GM18858 (cell line): ENCODE measurements at regions not wholly inside any gene's neighbourhood (a gene's known extent, or its start where the extent isn't known, plus 50 kb on each side); places are given as distances from the start of the nearest gene placed in this dataset.
"Not testable (repeated sequence)": the region's sequence is repeated elsewhere in the genome, so short reads cannot be mapped to it uniquely, and the experiment has no call there.

ENCODE experiments used
- ATAC-seq: cut with Tn5 transposase; IDR thresholded peaks from one replicate; pipeline ENCODE4 v1.9.1; 2021; ENCODE audit not compliant: unreplicated experiment

DNA sequence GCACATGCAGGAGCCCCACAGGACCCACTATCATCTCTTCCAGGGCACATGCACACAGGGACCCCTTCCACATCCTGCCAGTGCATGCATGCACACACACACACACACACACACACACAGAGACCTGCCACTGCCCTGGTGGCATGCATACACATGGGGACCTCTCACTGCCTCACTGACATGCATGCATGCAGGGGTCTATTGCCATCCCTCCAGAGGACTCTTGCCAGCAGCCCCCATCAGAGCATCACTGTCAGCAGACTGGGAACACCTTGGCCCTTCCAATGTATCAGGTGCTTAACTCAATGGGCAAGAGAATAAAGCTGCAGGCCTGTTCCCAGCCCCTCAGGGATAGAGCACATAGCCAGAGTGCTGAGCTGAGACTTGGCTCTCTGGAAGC, 433.6 kb upstream of the PPP1R2C start:
- no peak for ATAC-seq

DNA sequence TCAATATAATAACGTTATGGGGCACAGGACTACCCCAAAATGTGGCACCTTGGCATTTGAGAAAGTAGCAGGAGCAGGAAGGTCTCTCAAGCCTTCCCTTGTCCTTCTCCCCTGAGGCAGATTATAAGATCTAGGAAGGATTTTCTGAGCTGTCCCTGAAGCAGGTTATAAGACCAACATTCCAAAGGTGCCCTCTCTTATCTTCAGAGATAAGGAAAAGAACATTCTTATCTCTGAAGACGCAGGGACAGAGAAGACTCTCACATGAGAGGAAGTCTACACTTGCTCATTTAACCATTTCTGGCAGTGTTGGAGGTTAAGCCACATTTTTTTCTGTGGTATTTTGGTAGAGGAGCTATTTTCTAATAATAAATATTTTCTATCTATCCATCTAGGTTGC, 437.9 kb upstream of the MAOA start:
- ATAC-seq, result no peak

DNA sequence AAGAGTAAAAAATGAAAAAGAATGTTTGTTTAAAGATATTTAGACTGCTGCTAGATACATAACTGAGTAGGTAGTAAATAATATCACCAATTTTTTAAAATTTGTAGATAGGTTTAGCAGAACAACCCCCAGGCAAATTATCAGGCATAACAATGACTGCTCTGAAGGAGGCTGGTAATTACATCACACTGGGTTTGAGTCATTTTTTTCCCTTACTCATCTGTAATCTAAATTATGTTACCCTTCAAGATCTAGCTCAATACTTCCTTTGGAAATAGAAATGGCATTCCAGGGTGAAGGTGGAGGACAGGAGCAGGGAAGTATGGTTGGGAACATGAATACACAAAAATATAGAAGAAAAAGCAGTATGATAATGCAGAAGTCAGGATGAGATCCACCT, 431.6 kb upstream of the MAOA start:
- no peak for ATAC-seq

DNA sequence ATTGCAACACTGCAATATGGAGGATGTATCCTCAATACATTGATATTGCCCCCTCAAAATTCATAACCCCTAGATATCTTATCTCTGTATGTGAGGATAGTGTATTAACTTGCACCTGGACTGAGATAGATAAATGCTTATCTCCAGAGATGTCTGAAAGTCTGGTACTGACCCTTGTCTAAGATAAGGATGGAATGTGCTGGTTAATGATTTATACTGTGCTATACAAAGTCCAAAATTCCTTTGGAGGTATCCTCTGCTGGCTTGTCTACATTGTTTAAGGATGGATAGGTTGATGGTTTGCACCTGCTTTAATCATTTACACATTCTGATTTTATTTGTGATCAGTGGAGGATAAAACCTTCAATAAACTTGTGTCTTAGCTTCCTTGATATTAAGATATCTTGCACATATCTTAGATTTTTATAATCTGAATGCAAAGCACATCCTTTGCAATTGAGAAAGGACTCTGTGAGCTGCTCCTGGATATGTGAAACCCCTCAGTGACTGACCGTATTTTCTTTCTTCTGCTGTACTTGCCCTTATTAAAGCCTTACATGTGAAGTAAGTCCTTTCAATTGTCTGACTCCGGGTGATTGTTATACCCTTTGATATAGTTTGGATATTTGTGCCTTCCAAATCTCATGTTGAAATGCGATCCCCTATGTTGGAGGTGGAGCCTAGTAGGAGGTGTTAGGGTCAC, 430.3 kb upstream of the MAOA start:
- no peak for ATAC-seq

DNA sequence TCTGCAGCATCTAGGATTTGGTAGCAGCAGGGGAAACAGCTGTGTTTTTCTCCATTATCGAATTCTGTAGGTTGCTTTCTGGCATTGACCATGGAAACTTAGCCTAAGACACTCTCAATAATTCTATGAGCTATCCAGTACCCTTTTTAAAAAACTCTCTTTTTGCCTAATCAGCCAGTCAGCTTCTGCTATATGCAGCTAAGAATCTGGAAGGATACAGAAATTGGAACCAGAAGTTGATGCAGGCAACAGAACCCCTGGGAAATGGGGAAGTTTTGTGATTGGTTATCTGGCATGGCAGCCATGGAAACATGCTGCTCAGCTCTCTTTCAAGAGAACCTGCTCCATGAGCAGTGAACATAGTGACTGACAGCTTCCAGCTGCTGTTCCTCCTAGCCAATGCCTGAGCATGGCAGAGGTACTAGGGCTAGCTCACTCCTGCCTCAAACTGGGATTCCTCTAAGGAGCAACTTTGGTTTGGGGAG, 417.6 kb upstream of the MAOA start:
- no peak for ATAC-seq

DNA sequence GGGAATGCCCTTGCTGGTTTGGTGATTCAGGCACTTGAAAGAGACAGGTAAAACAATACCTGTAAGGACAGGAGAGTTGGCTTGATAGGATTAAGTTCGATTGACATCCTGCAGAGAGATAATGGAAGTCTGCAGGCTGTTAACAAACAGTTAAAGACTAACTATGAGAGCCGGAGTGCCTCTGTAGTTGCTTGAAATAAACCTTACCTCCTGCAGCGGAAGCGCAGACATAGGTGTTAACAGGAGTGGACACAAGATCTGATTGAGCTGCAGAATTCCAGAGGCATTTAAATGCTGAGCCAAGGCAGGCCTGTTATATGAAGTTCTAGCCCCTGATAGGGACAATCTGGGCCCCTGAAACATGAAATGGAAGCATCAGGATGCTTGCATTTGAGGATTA, 416.7 kb upstream of the MAOA start:
- ATAC-seq, result no peak

DNA sequence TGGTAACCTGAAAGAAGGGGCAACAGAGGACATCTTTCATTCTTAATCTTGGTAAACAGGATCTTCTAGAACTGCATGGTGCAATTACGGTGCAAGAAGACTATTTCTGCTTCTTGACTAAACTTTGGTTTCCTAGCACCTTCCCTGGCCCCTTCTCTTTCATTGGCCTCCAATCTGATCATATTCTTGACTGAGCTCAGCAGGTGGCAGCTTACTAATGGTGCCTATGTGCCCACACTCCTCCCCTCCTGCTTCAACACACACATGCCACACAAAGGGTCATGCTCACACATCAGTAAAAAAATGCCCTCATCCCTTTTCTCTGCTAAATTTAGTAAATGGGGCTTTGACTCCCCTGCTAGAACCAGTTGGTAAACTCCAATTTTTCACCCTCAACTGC, 400.5 kb upstream of the MAOA start:
- ATAC-seq, result no peak

DNA sequence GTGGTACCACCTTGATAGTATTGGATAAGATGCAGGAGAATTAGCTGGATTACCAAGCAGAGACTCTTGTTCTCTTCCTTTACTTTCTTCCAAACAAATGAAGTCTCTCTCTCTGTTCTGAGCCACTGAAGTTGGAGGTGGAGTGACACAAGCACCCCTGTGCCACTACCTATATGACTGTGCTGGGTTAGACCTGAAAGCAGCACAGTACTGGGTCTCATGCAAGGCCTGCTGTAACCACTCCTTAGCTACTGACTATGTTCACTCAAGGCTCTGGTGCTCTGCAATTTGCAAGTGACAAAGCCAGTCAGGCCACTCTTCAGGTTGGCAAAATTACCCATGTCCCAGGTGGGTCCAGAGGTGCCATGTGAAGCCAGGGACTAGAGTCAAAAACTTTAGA, 389.6 kb upstream of the MAOA start:
- no peak for ATAC-seq

DNA sequence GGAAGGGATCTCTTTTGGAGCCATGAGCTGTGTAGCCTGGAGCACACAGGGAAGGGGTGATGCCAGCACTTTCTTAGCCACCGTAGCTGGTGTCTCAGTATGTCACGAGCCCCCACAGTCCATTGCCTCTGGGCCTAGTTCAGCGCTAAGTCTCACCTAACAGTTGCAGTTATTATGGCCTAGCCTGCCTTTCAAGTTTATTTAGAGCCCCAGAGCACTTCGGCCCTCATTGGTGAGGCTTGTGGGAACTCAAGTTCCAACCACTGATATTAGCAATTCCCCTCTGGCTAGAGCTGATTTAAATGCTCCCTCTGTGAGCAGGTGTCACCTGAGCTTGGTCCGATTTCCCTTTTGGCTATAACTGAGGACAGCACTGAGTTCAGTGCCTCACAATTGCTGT, 388.4 kb upstream of the MAOA start:
- ATAC-seq, result no peak

DNA sequence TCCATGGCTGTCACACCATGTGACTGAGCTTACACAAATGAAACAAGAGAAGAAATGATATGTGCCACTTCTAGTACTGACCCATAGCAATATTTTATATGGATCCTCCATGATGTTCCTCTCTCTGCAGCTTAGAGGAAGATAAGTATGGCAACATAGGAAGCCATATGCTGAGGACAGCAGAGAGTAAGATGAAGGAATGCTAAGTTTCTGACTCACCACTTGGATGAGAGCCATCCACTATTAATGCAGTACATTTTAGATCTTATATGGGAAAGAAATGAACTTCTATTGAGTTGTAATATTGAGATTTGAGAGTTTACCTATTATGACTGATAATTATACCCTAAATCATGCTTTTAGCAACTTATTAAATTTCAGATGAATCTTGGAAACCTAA, 386.9 kb upstream of the MAOA start:
- ATAC-seq, result no peak

DNA sequence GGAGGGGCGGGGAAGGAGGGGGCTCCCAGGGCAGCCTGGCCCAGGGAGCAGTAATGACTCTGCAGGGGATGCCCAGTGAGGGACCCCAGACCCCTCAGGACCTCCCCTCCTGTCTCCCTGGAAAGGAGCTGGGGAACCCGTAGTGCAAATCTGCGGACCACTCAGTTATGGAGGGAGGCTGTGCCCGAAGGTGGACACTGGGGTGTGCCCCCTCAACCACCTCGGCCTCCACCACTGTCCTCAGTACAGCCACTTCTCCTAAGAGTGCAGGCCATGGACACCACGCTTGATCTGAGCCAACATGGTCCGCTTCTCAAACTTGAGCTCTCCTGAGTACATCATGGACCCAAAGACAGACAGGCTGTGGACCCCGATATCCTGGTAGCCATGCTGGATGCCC, 378.2 kb upstream of the MAOA start:
- no peak for ATAC-seq

DNA sequence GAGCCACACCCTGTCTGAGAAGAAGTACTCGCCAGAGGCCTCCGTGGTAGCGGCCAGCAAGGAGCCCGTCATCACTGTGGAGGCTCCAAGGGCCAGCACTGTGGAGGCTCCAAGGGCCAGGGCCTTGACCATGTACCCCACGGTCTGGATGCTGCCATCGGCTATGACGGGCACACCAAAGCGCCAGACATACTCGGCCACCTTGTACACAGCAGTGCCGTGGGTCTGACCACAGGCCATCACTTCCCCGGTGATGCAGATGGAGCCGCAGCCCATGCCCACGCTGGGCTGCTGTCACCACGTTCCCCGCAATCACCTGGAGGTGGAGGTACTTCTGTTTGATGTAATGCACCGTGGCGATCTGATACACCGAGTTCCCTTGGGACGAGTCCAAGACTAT, 377.7 kb upstream of the MAOA start:
- ATAC-seq, result no peak

DNA sequence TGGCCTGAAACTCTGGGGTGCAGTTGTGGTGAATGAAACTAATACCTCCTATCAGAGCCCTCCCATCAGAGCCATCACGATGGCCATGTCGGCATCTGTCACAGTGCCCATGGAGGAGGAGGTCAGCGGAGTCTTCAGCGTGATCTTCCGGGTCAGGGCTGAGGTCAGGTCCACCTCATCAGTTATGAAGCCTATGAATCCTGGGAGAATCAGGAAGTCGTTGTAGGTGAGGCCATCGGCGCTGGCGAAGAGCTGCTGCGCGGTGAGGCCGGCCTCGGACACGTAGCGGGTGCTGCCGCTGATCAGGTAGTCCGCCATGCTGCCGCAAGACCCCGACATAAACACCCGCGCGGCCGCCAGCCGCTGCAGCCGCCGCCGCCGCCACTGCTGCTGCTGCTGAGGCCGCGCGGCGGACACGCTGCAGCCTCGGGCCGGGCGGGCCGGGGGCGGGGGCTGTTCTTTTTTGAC, 376.7 kb upstream of the MAOA start:
- no peak for ATAC-seq

DNA sequence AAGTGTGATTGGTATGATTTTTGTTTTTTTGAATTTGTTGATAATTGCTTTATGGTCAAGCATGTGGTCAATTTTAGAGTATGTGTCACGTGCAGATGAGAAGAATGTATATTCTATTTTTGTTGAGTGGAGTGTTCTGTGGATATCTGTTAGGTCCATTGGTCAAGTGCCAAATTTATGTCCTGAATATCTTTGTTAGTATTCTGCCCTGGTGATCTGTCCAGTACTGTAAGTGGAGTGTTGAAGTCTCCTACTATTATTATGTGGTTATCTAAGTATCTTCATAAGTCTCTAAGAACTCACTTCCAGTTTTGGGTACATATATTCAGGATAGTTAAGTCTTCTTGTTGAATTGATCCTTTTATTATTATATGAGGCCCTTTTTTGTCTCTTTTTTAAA, 372.9 kb upstream of the MAOA start:
- ATAC-seq, result no peak

DNA sequence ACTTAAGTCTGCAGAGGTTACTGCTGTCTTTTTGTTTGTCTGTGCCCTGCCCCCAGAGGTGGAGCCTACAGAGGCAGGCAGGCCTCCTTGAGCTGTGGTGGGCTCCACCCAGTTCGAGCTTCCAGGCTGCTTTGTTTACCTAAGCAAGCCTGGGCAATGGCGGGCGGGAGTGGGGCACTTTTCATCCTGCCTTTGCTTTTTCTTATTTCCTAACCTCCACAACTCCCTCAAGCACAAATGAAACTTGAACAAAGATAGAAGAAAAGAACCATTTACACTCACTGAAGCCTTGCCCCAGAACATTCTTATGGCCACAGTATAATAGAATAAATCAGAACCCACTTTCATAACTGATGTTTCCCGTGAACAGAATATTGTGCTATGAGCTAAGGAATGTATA, 344.5 kb upstream of the MAOA start:
- not testable (repeated sequence) for ATAC-seq

DNA sequence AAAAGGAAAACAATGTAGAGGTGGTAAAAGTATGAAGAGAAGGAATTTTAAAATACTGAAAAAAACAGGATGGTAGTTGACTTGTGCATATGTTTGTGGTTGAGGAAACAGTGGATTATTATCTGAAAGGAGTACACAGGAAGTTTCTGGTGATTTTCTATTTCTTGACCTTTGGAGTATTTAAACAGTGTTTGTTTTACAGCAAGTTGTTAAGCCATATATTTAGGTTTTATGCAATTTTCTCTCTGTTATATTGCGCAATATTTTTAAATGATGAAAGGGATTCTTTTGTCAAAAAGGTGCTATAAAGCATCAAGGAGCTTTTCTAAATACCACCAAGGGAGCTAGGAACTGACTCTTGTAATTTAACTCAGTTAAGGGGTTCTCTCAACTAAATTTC, 343.1 kb upstream of the MAOA start:
- no peak for ATAC-seq

DNA sequence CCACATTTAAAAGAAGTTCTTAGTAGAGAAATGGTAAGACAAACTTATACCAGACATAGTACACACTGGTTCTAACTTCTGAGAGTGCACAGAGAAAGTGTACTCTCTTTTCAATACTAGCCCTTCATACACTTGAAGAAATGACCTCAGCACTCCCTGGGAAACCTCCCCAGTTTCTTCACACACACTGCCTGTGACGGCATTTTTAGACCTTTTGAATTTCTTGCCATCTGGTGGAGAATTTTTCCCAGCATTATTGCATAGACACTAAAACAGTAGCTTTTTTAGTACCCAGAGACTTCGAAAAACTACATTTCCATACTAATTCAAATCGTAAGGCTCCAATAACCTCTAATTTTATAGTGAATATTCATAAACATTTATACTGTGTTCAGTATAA, 341.6 kb upstream of the MAOA start:
- ATAC-seq, result no peak

DNA sequence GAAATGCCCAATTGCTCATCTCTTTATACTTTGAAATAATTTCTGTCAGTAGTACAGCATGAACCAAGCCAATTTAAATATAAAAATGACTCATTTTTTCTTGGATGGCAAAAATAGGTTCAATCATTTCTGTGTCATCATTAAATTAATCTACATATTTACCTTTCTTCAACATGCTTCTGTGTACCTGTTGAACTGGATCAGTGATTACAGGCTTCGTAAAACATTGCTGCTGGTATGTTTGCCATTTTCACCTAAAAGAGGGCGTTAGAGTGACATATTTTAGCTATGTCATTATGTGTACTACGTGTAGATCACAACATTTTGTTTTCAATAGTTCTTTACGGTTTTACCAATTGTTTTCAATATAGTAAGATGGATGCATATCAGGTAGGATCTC, 340.5 kb upstream of the MAOA start:
- no peak for ATAC-seq

DNA sequence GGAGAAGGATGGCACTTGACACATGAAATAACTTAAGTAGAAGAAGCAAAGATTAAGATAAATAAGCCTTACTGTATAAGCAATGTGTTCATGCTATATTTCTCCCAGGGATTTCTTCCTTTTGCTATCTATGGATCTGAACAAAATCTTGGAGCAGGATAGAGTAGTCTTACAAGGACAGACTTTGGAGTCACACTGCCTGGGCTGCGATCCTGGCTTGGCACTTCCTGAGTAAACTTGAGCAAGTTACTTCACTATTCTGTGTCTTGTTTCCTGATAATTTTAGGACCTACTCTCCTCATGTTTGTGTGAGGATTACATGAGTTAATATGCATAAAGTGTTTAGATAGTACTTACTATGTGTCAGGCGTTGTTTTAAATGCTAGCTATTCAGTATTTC, 340.0 kb upstream of the MAOA start:
- no peak for ATAC-seq

DNA sequence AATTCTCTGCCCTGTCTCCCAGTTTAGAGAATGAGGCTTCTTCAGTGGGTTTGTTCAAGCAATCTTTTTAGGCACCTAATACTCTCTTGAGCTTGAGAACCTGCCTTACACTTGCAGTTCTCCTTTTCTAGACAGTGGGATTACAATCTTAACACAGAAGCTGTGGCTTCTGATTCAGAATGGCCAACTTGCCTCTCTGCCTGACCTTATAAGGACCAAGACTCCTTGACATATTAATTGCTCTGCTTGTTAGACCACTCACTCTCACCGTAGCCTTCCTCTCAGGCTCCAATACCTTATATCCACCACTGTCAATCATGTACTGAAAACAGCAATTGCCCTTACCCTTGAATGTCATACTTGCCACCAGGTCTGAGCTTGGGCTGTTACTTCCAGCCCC, 338.7 kb upstream of the MAOA start:
- no peak for ATAC-seq

DNA sequence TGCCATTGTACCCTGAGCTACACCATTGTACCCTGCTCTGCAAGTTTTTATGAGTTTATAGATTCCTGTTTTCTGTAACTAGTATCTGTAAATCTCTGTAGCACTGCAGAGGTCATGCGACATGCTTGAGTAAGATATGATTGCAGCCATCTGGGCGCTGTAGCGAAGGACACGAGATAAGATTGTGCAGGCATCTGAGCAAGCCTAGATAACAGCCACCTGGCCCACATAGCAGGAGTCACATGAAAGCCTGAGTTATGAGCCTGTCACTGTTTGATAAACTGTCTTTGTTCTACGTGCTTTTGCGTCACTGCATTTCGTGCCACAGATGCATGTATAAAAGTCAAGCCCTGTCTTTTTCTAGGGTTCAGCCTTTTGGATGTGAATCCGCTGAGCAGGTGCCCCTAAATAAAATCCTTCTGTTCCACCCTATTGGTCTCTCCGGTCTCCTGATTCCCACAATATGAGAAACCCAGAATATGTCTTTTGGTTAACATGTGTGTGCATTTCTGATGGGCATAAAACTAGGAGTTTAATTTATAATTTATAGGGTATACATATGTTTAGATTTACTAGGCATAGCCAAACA, 327.6 kb upstream of the MAOA start:
- no peak for ATAC-seq

DNA sequence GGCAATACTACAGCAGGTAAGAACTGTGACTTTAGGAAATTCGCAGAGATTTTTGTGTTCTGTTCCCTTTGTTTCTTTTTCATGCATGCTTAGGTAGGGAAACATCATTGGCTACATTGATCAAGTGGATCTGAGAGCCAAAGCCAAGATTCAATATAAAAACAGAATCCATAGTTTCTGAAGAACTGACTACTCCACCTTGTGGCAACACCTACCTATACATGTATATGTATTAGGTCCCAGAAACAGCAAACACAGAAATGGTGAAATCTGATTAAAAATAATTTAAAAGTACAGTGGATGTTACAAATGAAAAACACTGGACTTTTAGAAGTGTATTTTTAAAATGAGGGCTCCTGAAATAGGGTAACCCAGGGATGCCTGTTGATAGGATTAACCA, 322.6 kb upstream of the MAOA start:
- ATAC-seq, result no peak

DNA sequence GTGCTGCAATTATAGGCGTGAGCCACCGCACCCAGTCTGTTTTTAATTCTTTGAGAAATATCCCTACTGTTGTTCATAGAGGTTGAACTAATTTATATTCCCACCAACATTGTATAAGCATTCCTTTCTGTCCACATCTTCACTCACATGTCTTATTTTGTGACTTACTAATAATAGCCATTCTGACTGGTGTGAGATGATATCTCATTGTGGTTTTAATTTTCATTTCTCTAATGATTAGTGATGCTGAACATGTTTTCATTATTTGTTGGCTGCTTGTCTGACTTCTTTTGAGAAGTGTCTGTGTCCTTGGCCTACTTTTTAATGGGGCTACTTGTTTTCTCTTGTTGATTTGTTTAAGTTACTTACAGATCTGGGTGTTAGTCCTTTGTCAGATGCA, 310.9 kb upstream of the MAOA start:
- no peak for ATAC-seq
